A549 (cell line): ENCODE measurements at regions not wholly inside any gene's neighbourhood (a gene's known extent, or its start where the extent isn't known, plus 50 kb on each side); places are given as distances from the start of the nearest gene placed in this dataset.

Experiments used
- ATAC-seq, 2 experiments: fragments of 200-7000 bp in 1 of 2; fragments of >200 bp in 1 of 2; cut with Nextera tagmentation in 1 of 2; cut with Tn5 transposase in 1 of 2; 3 replicates each; pipeline versions ENCODE4 v1.8.0 to v1.9.1; 2018 to 2020; ENCODE audit warnings: mild to moderate bottlenecking in 1 of 2, moderate library complexity in 1 of 2
- CTCF ChIA-PET: fragments of 300-600 bp; sonication (Branson Sonifier 250); formaldehyde crosslinking; extraction: SDS; loops from one replicate; lab custom pipeline; 2021; ENCODE audit warnings: antibody characterized with exemption, inconsistent platforms; lab: Yijun Ruan, JAX
- POLR2A ChIA-PET: fragments of 350-600 bp; formaldehyde crosslinking; extraction: SDS; loops from one replicate; lab custom pipeline; 2021; ENCODE audit warnings: antibody characterized with exemption, inconsistent platforms; lab: Yijun Ruan, JAX
- DNase-seq, 2 experiments: peaks; one replicate each; pipeline versions ENCODE4 v3.0.0 to v3.0.0-alpha.2; 2011 to 2016; ENCODE audit warnings: low read depth in 1 of 2, low spot score in 1 of 2
- FAIRE-seq: peaks from 2 replicates; lab custom pipeline; 2011; peaks lifted over from hg19 to GRCh38; lab: Jason Lieb, UNC
- H3K27ac ChIP-seq, 2 experiments: fragments of >200 bp; sonication (Bioruptor Twin); formaldehyde crosslinking; 3 replicates each; pipeline ENCODE4 v1.5.1; 2016 to 2017
- H3K4me1 ChIP-seq: fragments of >200 bp; sonication (Bioruptor Twin); formaldehyde crosslinking; 3 replicates; pipeline ENCODE4 v1.6.1; 2016
- H3K4me2 ChIP-seq: fragments of >200 bp; sonication (Bioruptor Twin); formaldehyde crosslinking; 3 replicates; pipeline ENCODE4 v1.6.1; 2016
- H3K4me3 ChIP-seq: fragments of >200 bp; sonication (Bioruptor Twin); formaldehyde crosslinking; 3 replicates; pipeline ENCODE4 v1.5.1; 2016
- H3K9me3 ChIP-seq: fragments of >200 bp; sonication (Bioruptor Twin); formaldehyde crosslinking; 3 replicates; pipeline ENCODE4 v1.6.1; 2016
- CBX8 ChIP-seq: fragments of 200-600 bp; sonication (generic); IDR thresholded peaks from 2 replicates; pipeline ENCODE4 v1.6.1; 2016
- CHD4 ChIP-seq: fragments of 200-600 bp; sonication (generic); IDR thresholded peaks from 2 replicates; pipeline ENCODE4 v1.6.1; 2016; ENCODE audit warnings: antibody characterized with exemption, mild to moderate bottlenecking, borderline replicate concordance
- GATA3 ChIP-seq: IDR thresholded peaks from 2 replicates; pipeline ENCODE4 v1.6.1; 2012; ENCODE audit warnings: borderline replicate concordance
- HDAC2 ChIP-seq: fragments of 200-600 bp; sonication (generic); IDR thresholded peaks from 2 replicates; pipeline ENCODE4 v1.6.1; 2016
- HEYL ChIP-seq: fragments of 250-450 bp; sonication (Bioruptor Pico); IDR thresholded peaks from 2 replicates; pipeline ENCODE4 v1.8.0; 2021; ENCODE audit warnings: mild to moderate bottlenecking, moderate library complexity
- HOXA7 ChIP-seq: fragments of 250-450 bp; sonication (Bioruptor Pico); IDR thresholded peaks from 2 replicates; pipeline ENCODE4 v1.5.0; 2020; ENCODE audit warnings: mild to moderate bottlenecking, moderate library complexity
- HOXB13 ChIP-seq: fragments of 250-450 bp; sonication (Bioruptor Pico); IDR thresholded peaks from 2 replicates; pipeline ENCODE4 v1.5.0; 2020; ENCODE audit warnings: low read depth, mild to moderate bottlenecking, moderate library complexity
- HOXB5 ChIP-seq: fragments of 250-450 bp; sonication (Bioruptor Pico); IDR thresholded peaks from 2 replicates; pipeline ENCODE4 v1.5.0; 2020; ENCODE audit warnings: mild to moderate bottlenecking, moderate library complexity
- JUNB ChIP-seq: fragments of >200 bp; sonication (Bioruptor Twin); formaldehyde crosslinking; IDR thresholded peaks from 2 replicates; pipeline ENCODE4 v1.6.1; 2016
- KDM5A ChIP-seq: fragments of 200-600 bp; sonication (generic); IDR thresholded peaks from 2 replicates; pipeline ENCODE4 v1.6.1; 2016; ENCODE audit warnings: antibody characterized with exemption, mild to moderate bottlenecking
- MAFK ChIP-seq: fragments of 450-650 bp; IDR thresholded peaks from 2 replicates; pipeline ENCODE4 v1.6.1; 2014; ENCODE audit not compliant: partially characterized antibody
- MAZ ChIP-seq: fragments of 150-350 bp; IDR thresholded peaks from 2 replicates; pipeline ENCODE4 v1.6.1; 2014; ENCODE audit warnings: antibody characterized with exemption, low read depth, low read length, borderline replicate concordance
- MYC ChIP-seq: IDR thresholded peaks from 2 replicates; pipeline ENCODE4 v1.6.1; 2012; ENCODE audit warnings: mild to moderate bottlenecking, inconsistent platforms, low read length, improper control_type of control experiment, borderline replicate concordance
- NFE2L2 ChIP-seq: fragments of 150-350 bp; conservative IDR thresholded peaks from 2 replicates; pipeline ENCODE4 v1.6.1; 2014; ENCODE audit warnings: low read length
- NR3C1 ChIP-seq: fragments of >200 bp; sonication (Bioruptor Twin); formaldehyde crosslinking; IDR thresholded peaks from 3 replicates; pipeline ENCODE4 v1.6.1; 2017
- PHF8 ChIP-seq: fragments of 200-600 bp; sonication (generic); IDR thresholded peaks from 2 replicates; pipeline ENCODE4 v1.6.1; 2016; ENCODE audit warnings: low read depth, mild to moderate bottlenecking, antibody characterized with exemption, moderate library complexity, borderline replicate concordance
- RCOR1 ChIP-seq: fragments of 150-350 bp; IDR thresholded peaks from 2 replicates; pipeline ENCODE4 v1.6.1; 2014; ENCODE audit warnings: antibody characterized with exemption, low read length, low read depth
- TFCP2L1 ChIP-seq: fragments of 250-450 bp; sonication (Bioruptor Pico); IDR thresholded peaks from 2 replicates; pipeline ENCODE4 v1.5.0; 2021; ENCODE audit warnings: mild to moderate bottlenecking
- TP53 ChIP-seq: fragments of 250-450 bp; sonication (Bioruptor Pico); IDR thresholded peaks from 2 replicates; pipeline ENCODE4 v1.5.0; 2021; ENCODE audit warnings: mild to moderate bottlenecking, moderate library complexity
- ZC3H11A ChIP-seq: fragments of 450-650 bp; IDR thresholded peaks from 2 replicates; pipeline ENCODE4 v1.6.1; 2014; ENCODE audit warnings: antibody characterized with exemption, mild to moderate bottlenecking
- ZFP36 ChIP-seq: fragments of 450-650 bp; IDR thresholded peaks from 2 replicates; pipeline ENCODE4 v1.6.1; 2014; ENCODE audit warnings: borderline replicate concordance; ENCODE audit not compliant: partially characterized antibody
- ZSCAN20 ChIP-seq: fragments of 250-450 bp; sonication (Bioruptor Pico); IDR thresholded peaks from 2 replicates; pipeline ENCODE4 v1.8.0; 2022; ENCODE audit warnings: mild to moderate bottlenecking, moderate library complexity
- WGBS: methylation state at CpG from one replicate; pipeline ENCODE4 v1.1.6; 2017; ENCODE audit errors: missing lambda C conversion rate; 5-methylcytosine and 5-hydroxymethylcytosine counted together
- TF ChIP-seq, protein P1 (sequence below): IDR thresholded peaks from 2 replicates; pipeline ENCODE4 v1.6.1; 2012
- TF ChIP-seq, protein P2 (sequence below): fragments of 200-600 bp; sonication (generic); IDR thresholded peaks from 2 replicates; pipeline ENCODE4 v1.6.1; 2016; ENCODE audit warnings: antibody characterized with exemption, mild to moderate bottlenecking, moderate library complexity
- TF ChIP-seq, protein P3 (sequence below): fragments of 250-450 bp; sonication (Bioruptor Pico); IDR thresholded peaks from 2 replicates; pipeline ENCODE4 v1.5.0; 2020; ENCODE audit warnings: low read depth, mild to moderate bottlenecking, moderate library complexity
- TF ChIP-seq, protein P4 (sequence below): fragments of 250-450 bp; sonication (Bioruptor Pico); IDR thresholded peaks from 2 replicates; pipeline ENCODE4 v1.5.0; 2021; ENCODE audit warnings: mild to moderate bottlenecking, moderate library complexity, borderline replicate concordance
- TF ChIP-seq, protein P5 (sequence below): fragments of >200 bp; sonication (Bioruptor Twin); formaldehyde crosslinking; IDR thresholded peaks from 3 replicates; pipeline ENCODE4 v1.5.1; 2016
- TF ChIP-seq, protein P6 (sequence below): IDR thresholded peaks from 2 replicates; pipeline ENCODE4 v1.6.1; 2012; ENCODE audit warnings: low read depth, borderline replicate concordance

DNA sequence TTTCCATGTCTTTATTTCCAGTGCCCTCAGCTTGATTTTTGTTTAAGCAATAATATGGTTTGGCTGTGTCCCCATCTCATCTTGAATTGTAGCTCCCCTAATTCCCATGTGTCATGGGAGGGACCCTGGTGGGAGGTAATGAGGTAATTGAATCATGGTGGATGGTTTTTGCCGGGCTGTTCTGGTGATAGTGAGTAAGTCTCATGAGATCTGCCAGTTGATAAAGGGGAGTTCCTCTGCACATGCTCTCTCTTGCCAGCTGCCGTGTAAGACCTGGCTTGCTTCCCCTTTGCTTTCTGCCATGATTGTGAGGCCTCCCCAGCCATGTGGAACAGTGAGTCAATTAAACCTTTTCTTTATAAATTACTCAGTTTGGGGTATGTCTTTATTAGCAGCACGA, 559.6 kb upstream of the ADAMTS5 start (continued):
- TF ChIP-seq, protein P1, sequence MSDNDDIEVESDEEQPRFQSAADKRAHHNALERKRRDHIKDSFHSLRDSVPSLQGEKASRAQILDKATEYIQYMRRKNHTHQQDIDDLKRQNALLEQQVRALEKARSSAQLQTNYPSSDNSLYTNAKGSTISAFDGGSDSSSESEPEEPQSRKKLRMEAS, result no peak
- TF ChIP-seq NR3C1 (no peak), HEYL (CRISPR knock-in tag) (no peak), JUNB (no peak), TFCP2L1 (no peak), GATA3 (no peak)

DNA sequence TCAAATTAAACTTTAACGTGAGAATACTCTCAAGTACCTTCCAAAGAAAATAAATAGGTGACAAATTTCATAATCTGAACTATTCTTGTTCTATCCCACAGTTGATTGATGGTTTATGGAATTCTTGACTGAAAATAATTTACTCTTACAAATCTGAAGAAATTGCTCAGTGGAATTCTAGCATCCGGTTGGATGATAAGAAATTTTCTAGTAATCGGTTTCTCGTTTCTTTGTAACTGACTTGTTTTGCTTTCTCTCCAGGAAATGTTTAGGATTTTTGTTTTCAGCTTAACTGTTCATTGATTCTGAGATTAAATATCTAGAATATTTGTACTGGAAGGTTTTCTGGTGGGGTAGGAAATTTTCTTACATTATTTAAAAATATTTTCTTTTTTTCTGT, 558.9 kb upstream of the ADAMTS5 start:
- Histone ChIP-seq H3K4me1 (no peaks in the 10 kb centered on the region), H3K27ac (no peak overlapping the region), H3K9me3 (no peaks in the 10 kb centered on the region), H3K4me2 (no peak overlapping the region), H3K4me3 (no peak overlapping the region)
- CTCF ChIA-PET, result no interaction called here
- FAIRE-seq (no peak), DNase-seq (no peak), ATAC-seq (no peak)
- WGBS, result 17% methylated on average over 4 of the region's 4 CpGs
- TF ChIP-seq ZC3H11A (no peak), NR3C1 (no peak), HDAC2 (no peak), HOXB13 (CRISPR knock-in tag) (no peak), MYC (no peak), JUNB (no peak), GATA3 (no peak), MAZ (no peak), CBX8 (no peak), HOXB5 (no peak), HOXA7 (CRISPR knock-in tag) (no peak), NFE2L2 (no peak), KDM5A (no peak), RCOR1 (no peak), CHD4 (no peak), TP53 (CRISPR knock-in tag) (no peak)
- TF ChIP-seq, protein P1, result no peak
- TF ChIP-seq, protein P2, sequence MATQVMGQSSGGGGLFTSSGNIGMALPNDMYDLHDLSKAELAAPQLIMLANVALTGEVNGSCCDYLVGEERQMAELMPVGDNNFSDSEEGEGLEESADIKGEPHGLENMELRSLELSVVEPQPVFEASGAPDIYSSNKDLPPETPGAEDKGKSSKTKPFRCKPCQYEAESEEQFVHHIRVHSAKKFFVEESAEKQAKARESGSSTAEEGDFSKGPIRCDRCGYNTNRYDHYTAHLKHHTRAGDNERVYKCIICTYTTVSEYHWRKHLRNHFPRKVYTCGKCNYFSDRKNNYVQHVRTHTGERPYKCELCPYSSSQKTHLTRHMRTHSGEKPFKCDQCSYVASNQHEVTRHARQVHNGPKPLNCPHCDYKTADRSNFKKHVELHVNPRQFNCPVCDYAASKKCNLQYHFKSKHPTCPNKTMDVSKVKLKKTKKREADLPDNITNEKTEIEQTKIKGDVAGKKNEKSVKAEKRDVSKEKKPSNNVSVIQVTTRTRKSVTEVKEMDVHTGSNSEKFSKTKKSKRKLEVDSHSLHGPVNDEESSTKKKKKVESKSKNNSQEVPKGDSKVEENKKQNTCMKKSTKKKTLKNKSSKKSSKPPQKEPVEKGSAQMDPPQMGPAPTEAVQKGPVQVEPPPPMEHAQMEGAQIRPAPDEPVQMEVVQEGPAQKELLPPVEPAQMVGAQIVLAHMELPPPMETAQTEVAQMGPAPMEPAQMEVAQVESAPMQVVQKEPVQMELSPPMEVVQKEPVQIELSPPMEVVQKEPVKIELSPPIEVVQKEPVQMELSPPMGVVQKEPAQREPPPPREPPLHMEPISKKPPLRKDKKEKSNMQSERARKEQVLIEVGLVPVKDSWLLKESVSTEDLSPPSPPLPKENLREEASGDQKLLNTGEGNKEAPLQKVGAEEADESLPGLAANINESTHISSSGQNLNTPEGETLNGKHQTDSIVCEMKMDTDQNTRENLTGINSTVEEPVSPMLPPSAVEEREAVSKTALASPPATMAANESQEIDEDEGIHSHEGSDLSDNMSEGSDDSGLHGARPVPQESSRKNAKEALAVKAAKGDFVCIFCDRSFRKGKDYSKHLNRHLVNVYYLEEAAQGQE, result no peak
- TF ChIP-seq, protein P3, sequence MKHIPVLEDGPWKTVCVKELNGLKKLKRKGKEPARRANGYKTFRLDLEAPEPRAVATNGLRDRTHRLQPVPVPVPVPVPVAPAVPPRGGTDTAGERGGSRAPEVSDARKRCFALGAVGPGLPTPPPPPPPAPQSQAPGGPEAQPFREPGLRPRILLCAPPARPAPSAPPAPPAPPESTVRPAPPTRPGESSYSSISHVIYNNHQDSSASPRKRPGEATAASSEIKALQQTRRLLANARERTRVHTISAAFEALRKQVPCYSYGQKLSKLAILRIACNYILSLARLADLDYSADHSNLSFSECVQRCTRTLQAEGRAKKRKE (CRISPR knock-in tag), result no peak
- POLR2A ChIA-PET, result no interaction called here

DNA sequence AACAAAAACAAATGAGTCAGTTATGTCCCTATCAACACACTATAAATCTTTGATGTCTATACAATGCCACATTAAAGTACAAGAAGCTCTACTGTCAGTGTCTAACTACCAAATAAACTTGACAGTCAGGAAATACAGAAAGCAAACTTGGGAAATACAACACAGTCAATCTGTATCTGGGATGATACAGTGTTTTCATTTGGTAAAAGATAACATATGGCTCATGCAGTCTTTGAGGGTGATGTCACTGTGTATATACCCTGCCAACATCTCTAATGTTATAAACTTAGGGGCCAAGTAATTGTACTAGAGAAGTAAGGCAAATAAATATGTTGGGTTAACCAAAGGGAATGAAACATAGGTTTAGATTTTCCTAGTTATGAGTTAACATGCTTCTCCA, 552.5 kb upstream of the ADAMTS5 start:
- CTCF ChIA-PET, result no interaction called here
- no peak overlapping the region for H3K4me3 ChIP-seq
- H3K9me3 ChIP-seq, result no peaks in the 10 kb centered on the region; the same call in 2 of the 3 replicates
- DNase-seq (no peak), ATAC-seq (no peak), FAIRE-seq (no peak)
- H3K27ac ChIP-seq, result no peak overlapping the region
- no peak overlapping the region for H3K4me2 ChIP-seq
- no peaks in the 10 kb centered on the region for H3K4me1 ChIP-seq
- POLR2A ChIA-PET, result no interaction called here
- TF ChIP-seq MAFK (no peak), JUNB (no peak), MAZ (no peak), ZFP36 (no peak), PHF8 (no peak), ZSCAN20 (CRISPR knock-in tag) (no peak)
- TF ChIP-seq, protein P4, sequence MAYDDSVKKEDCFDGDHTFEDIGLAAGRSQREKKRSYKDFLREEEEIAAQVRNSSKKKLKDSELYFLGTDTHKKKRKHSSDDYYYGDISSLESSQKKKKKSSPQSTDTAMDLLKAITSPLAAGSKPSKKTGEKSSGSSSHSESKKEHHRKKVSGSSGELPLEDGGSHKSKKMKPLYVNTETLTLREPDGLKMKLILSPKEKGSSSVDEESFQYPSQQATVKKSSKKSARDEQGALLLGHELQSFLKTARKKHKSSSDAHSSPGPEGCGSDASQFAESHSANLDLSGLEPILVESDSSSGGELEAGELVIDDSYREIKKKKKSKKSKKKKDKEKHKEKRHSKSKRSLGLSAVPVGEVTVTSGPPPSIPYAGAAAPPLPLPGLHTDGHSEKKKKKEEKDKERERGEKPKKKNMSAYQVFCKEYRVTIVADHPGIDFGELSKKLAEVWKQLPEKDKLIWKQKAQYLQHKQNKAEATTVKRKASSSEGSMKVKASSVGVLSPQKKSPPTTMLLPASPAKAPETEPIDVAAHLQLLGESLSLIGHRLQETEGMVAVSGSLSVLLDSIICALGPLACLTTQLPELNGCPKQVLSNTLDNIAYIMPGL (CRISPR knock-in tag), result no peak
- TF ChIP-seq, protein P5, sequence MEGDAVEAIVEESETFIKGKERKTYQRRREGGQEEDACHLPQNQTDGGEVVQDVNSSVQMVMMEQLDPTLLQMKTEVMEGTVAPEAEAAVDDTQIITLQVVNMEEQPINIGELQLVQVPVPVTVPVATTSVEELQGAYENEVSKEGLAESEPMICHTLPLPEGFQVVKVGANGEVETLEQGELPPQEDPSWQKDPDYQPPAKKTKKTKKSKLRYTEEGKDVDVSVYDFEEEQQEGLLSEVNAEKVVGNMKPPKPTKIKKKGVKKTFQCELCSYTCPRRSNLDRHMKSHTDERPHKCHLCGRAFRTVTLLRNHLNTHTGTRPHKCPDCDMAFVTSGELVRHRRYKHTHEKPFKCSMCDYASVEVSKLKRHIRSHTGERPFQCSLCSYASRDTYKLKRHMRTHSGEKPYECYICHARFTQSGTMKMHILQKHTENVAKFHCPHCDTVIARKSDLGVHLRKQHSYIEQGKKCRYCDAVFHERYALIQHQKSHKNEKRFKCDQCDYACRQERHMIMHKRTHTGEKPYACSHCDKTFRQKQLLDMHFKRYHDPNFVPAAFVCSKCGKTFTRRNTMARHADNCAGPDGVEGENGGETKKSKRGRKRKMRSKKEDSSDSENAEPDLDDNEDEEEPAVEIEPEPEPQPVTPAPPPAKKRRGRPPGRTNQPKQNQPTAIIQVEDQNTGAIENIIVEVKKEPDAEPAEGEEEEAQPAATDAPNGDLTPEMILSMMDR, result no peak
- TF ChIP-seq, protein P3 (CRISPR knock-in tag), result no peak
- TF ChIP-seq, protein P6, sequence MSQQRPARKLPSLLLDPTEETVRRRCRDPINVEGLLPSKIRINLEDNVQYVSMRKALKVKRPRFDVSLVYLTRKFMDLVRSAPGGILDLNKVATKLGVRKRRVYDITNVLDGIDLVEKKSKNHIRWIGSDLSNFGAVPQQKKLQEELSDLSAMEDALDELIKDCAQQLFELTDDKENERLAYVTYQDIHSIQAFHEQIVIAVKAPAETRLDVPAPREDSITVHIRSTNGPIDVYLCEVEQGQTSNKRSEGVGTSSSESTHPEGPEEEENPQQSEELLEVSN, result no peak
